ENCODE measurements at regions not wholly inside any gene's neighbourhood (a gene's known extent, or its start where the extent isn't known, plus 50 kb on each side); places are given as distances from the start of the nearest gene placed in this dataset.

- TF ChIP-seq CTCF (IDR thresholded peaks at IDR 0.05): no peak
- H3K27ac ChIP-seq: no peak overlapping the region
- intact Hi-C loops (cut with DNase I): no loop called here
- no peaks in the 10 kb centered on the region for H3K27me3 ChIP-seq
- no peaks in the 10 kb centered on the region for H3K36me3 ChIP-seq
- H3K4me1 ChIP-seq: no peaks in the 10 kb centered on the region
- H3K9ac ChIP-seq (ENCODE audit: low read depth in 2 of 2, low read length in 2 of 2): no peak overlapping the region
- DNase-seq: no peak
- H3K4me3 ChIP-seq: no peak overlapping the region
- no peaks in the 10 kb centered on the region for H3K9me3 ChIP-seq
Observed at GRCh38 chr14:87419925-87420324, 573.1 kb downstream of the GALC start.

- no peak overlapping the region for H3K4me3 ChIP-seq
- H3K36me3 ChIP-seq: no peaks in the 10 kb centered on the region
- intact Hi-C loops (cut with DNase I): no loop called here
- H3K9me3 ChIP-seq: no peaks in the 10 kb centered on the region
- H3K9ac ChIP-seq (ENCODE audit: low read depth in 2 of 2, low read length in 2 of 2): no peak overlapping the region
- no peaks in the 10 kb centered on the region for H3K27me3 ChIP-seq
- no peaks in the 10 kb centered on the region for H3K4me1 ChIP-seq
- TF ChIP-seq CTCF (IDR thresholded peaks at IDR 0.05): no peak
- no peak for DNase-seq
- H3K27ac ChIP-seq: no peak overlapping the region
Observed at GRCh38 chr14:87411370-87411769, 581.6 kb downstream of the GALC start.

- DNase-seq: no peak
- Histone ChIP-seq H3K9ac (ENCODE audit: low read depth in 2 of 2, low read length in 2 of 2) (no peak overlapping the region), H3K4me3 (no peak overlapping the region), H3K36me3 (no peaks in the 10 kb centered on the region), H3K9me3 (no peaks in the 10 kb centered on the region), H3K27ac (no peak overlapping the region), H3K27me3 (no peaks in the 10 kb centered on the region), H3K4me1 (no peaks in the 10 kb centered on the region)
- no peak for TF ChIP-seq CTCF (IDR thresholded peaks at IDR 0.05)
- intact Hi-C loops (cut with DNase I): no loop called here
Observed at GRCh38 chr14:87409393-87409792, 583.6 kb downstream of the GALC start.

GRCh38 chr14:87407344-87407743, 585.6 kb downstream of the GALC start:
- Histone ChIP-seq H3K4me1 (no peaks in the 10 kb centered on the region), H3K27me3 (no peaks in the 10 kb centered on the region), H3K9me3 (no peaks in the 10 kb centered on the region), H3K4me3 (no peak overlapping the region), H3K9ac (ENCODE audit: low read depth in 2 of 2, low read length in 2 of 2) (no peak overlapping the region), H3K36me3 (no peaks in the 10 kb centered on the region), H3K27ac (no peak overlapping the region)
- DNase-seq: no peak
- intact Hi-C loops (cut with DNase I): no loop called here
- TF ChIP-seq CTCF (IDR thresholded peaks at IDR 0.05): no peak

- H3K27me3 ChIP-seq: no peaks in the 10 kb centered on the region
- TF ChIP-seq CTCF (IDR thresholded peaks at IDR 0.05): no peak
- no peak for DNase-seq
- H3K4me1 ChIP-seq: no peaks in the 10 kb centered on the region
- no peak overlapping the region for H3K4me3 ChIP-seq
- no peak overlapping the region for H3K27ac ChIP-seq
- intact Hi-C loops (cut with DNase I): no loop called here
- H3K36me3 ChIP-seq: no peaks in the 10 kb centered on the region
- no peaks in the 10 kb centered on the region for H3K9me3 ChIP-seq
- no peak overlapping the region for H3K9ac ChIP-seq (ENCODE audit: low read depth in 2 of 2, low read length in 2 of 2)
Observed at GRCh38 chr14:87405563-87405962, 587.4 kb downstream of the GALC start.

- Histone ChIP-seq H3K27ac (no peak overlapping the region), H3K27me3 (no peaks in the 10 kb centered on the region), H3K4me1 (no peaks in the 10 kb centered on the region), H3K9ac (ENCODE audit: low read depth in 2 of 2, low read length in 2 of 2) (no peak overlapping the region), H3K36me3 (no peaks in the 10 kb centered on the region), H3K9me3 (no peaks in the 10 kb centered on the region), H3K4me3 (no peak overlapping the region)
- TF ChIP-seq CTCF (IDR thresholded peaks at IDR 0.05): no peak
- intact Hi-C loops (cut with DNase I): no loop called here
- no peak for DNase-seq
Observed at GRCh38 chr14:87397499-87397898, 595.5 kb downstream of the GALC start.

Data from colonic mucosa (tissue), 4 donors.